IMR-90 (cell line): ENCODE measurements at regions not wholly inside any gene's neighbourhood (a gene's known extent, or its start where the extent isn't known, plus 50 kb on each side); places are given as distances from the start of the nearest gene placed in this dataset.

Experiments
- BHLHE40 ChIP-seq: fragments of 150-350 bp; IDR thresholded peaks from 2 replicates; pipeline ENCODE4 v1.6.1; 2016; ENCODE audit warnings: mild to moderate bottlenecking, low read depth, low read length
- CEBPB ChIP-seq: IDR thresholded peaks from 2 replicates; pipeline ENCODE4 v1.6.1; 2012; ENCODE audit warnings: low read depth, low read length, improper control_type of control experiment
- FOS ChIP-seq: fragments of 150-350 bp; IDR thresholded peaks from 2 replicates; pipeline ENCODE4 v1.6.1; 2016; ENCODE audit warnings: low read depth, low read length
- MAFK ChIP-seq: IDR thresholded peaks from 2 replicates; pipeline ENCODE4 v1.6.1; 2012; ENCODE audit warnings: low read depth, low read length, improper control_type of control experiment
- MAZ ChIP-seq: IDR thresholded peaks from 2 replicates; pipeline ENCODE4 v1.6.1; 2012; ENCODE audit warnings: low read depth, mild to moderate bottlenecking, low read length, improper control_type of control experiment, moderate library complexity, borderline replicate concordance
- POLR2A ChIP-seq: IDR thresholded peaks from 2 replicates; pipeline ENCODE4 v1.6.1; 2012; ENCODE audit warnings: mild to moderate bottlenecking, low read depth, low read length
- RCOR1 ChIP-seq: IDR thresholded peaks from 2 replicates; pipeline ENCODE4 v1.6.1; 2012; ENCODE audit warnings: mild to moderate bottlenecking, low read length, improper control_type of control experiment; ENCODE audit not compliant: insufficient replicate concordance
- SMC3 ChIP-seq: fragments of 150-350 bp; IDR thresholded peaks from 2 replicates; pipeline ENCODE4 v1.6.1; 2016; ENCODE audit warnings: low read depth, mild to moderate bottlenecking, antibody characterized with exemption, low read length, moderate library complexity
- TF ChIP-seq, protein P1 (sequence below): conservative IDR thresholded peaks from 2 replicates; pipeline ENCODE4 v1.5.1; 2012; ENCODE audit warnings: mild to moderate bottlenecking, low read depth, low read length, improper control_type of control experiment

DNA sequence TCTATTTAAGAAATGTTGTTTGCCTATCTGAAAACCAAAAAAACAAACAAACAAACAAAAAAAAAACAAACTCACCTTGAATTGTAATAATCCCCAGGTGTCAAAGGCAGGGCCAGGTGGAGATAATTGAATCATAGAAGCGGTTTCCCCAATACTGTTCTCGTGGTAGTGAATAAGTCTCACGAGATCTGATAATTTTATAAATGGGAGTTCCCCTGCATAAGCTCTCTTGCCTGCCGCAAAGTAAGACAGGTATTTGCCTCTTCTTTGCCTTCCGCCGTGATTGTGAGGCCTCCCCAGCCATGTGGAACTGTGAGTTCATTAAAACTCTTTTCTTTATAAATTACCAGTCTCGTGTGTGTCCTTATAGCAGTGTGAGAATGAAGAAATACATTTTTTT is 1180.7 kb upstream of the CRIM1 start:
- TF ChIP-seq MAFK (no peak), POLR2A (no peak), RCOR1 (no peak), FOS (no peak), CEBPB (no peak), SMC3 (no peak), MAZ (no peak), BHLHE40 (no peak)
- TF ChIP-seq, protein P1, sequence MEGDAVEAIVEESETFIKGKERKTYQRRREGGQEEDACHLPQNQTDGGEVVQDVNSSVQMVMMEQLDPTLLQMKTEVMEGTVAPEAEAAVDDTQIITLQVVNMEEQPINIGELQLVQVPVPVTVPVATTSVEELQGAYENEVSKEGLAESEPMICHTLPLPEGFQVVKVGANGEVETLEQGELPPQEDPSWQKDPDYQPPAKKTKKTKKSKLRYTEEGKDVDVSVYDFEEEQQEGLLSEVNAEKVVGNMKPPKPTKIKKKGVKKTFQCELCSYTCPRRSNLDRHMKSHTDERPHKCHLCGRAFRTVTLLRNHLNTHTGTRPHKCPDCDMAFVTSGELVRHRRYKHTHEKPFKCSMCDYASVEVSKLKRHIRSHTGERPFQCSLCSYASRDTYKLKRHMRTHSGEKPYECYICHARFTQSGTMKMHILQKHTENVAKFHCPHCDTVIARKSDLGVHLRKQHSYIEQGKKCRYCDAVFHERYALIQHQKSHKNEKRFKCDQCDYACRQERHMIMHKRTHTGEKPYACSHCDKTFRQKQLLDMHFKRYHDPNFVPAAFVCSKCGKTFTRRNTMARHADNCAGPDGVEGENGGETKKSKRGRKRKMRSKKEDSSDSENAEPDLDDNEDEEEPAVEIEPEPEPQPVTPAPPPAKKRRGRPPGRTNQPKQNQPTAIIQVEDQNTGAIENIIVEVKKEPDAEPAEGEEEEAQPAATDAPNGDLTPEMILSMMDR = no peak
